NCI-H510A treated with DMSO at 0.1 percent for 48 hours (cell line): ENCODE measurements at regions not wholly inside any gene's neighbourhood (a gene's known extent, or its start where the extent isn't known, plus 50 kb on each side); places are given as distances from the start of the nearest gene placed in this dataset.

Experiments used
- DNase-seq: peaks from one replicate; lab custom pipeline; 2025; lab: John Stamatoyannopoulos, UW

DNA sequence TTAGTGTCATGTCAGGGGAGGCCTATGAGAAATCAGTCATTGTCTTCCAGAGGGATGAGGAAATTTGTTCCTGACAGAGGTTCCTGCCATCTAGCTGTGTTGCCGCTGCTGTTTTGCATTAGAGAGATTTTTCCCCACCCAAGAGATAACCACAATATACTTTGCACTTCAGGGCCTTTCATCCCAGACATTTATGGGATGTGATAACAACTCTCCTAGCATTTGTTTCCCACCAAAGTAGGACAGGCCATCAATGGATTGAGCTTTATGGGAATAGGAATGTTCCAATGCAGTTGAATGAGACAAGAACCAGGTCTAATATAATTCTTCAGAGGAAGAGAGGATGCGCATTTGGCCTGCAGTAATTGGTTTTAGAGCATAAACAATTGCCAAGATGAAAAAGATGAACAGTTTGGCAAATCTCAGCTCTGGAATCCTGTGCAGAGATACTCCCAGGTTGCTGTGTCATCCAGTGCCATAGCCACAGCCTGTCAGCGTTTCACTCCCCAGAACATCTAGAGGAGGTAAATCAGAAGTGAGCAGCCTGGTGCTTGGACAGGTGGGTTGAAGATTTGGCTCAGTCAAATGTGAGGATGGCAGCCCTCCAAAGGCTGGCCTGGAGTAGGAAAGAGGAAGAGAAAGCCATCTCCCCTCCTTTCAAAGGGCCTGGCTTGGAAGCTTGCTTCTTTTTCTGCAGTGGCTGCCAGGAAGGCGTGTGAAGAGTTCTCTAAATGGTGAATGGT lies 93.7 kb upstream of the SETBP1 start:
- DNase-seq = no peak

GRCh38 chr18:44588508-44588907 lies 92.2 kb upstream of the SETBP1 start:
- no peak for DNase-seq

DNA sequence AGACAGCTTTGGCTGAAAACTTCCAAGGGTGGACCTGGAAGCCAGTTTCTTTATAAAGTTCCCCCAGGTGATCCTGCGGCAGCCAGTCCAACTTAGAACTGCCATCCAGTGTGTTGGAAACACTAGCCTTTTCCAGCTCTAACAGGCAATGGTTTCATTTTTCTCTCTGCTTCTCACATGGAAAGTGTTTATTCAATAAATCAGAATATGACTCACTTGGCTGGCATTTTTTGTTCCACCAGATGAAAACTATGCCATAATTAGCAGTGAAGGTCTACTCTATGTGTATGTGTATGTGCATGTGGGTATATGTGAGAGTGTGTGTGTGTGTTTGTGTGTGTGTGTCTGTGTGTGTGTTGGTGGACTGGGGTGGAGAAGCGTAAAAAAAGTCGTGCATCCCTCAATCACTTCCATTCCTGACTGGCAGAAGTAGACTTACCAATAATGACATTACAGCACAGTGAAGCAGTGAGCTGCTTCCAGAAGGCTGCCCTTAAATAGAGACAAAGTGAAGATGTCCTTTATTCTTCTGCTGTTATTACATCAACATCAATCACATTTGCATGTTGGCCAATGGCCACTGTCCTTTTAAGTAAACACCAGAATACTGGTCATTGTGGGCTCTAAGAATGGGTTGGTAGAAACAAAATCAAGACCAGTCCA lies 90.9 kb upstream of the SETBP1 start:
- DNase-seq = no peak

- DNase-seq = no peak
Observed at GRCh38 chr18:44590956-44591670, 89.6 kb upstream of the SETBP1 start.

DNA sequence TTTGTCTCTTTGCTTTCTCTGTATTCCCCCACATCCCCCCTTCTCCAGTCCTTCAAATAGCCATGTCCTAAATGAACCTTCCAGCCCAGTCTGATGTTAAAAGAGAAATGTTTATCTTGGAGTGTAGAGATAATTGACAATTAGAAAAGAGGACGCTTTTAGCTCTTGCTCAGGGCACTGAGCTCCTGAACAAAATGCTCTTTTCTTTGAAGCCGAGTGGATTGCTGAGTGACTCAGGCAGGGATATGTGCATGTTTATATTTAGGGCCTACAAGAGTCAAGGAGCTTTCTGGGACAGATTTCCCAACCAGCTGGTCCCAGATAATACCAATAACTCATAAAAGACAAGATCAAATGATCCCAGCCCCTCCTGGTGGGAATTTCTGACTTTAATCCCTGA lies 88.0 kb upstream of the SETBP1 start:
- DNase-seq = no peak

DNA sequence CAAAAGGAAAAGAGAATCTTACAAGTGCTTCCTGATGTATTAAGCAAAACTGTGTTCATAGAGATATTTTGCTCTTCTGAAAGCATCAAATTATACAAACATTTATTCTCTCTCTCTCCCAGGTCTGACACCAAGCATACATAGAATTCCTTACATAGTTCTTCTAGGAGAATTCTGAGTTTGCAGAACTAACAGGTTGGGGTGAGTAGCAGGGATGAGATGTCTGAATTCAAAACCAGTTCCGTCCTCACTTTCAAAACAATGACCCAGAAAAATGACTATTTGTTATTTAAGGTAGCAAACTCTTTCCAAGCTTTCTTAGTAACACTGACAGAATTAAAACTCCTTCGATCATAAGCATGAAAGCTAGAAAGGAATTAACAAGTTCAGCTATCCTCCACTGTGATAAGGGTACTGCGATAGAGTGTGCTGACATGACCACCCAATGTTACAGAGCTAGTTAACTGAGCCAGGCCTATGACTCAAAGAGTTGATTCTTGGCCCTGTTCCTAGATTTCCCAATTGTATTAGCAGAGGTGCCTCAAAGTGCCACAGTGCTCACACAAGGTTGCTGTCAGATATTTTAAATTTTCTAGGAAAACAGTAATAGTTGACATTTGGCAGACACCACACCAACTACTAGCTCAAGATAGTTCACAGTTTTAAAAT lies 85.8 kb upstream of the SETBP1 start:
- no peak for DNase-seq

GRCh38 chr18:44597797-44598196 lies 82.9 kb upstream of the SETBP1 start:
- DNase-seq = no peak

- no peak for DNase-seq
Observed at GRCh38 chr18:44598514-44598913, 82.2 kb upstream of the SETBP1 start.

- no peak for DNase-seq
Observed at GRCh38 chr18:44599412-44599811, 81.3 kb upstream of the SETBP1 start.

DNA sequence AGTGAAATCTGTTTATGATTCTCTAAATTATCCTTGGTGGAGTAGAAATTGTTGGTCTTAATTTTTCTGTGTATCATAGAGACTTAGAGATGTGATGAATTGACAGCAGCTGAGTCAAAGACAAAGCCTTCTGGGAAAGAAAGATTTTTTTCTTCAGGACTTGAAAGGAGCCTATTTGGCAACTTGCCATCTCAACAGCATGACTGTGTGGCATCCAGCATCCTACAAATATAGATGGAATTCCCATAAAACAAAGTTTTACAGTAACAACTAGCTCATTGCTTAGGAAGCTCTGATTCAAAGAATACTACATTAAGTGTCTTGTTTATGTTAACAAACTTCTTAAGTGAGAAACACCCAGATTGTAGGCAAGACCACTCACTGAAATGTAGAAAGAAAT lies 79.2 kb upstream of the SETBP1 start:
- DNase-seq = no peak

DNA sequence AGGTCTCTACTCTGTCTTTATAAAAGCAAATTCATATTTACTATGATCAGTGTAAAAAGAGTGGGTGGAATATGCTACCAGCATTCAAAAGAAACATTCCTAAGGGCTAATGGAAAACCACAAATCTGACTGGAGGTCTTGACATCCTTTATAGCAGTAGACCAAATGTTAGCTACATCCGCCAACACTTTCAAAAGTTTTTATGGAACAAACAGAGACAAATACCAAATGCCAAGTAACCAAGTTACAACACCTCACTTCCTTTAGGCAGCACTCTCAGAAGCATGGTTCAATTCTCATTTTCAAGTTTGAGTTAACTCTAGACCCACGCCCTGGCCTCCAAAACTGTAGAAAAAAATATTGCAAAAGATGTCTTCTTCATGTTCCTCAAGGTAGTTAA lies 78.3 kb upstream of the SETBP1 start:
- no peak for DNase-seq

GRCh38 chr18:44602845-44603244 lies 77.8 kb upstream of the SETBP1 start:
- DNase-seq = no peak

GRCh38 chr18:44609181-44609941 lies 71.3 kb upstream of the SETBP1 start:
- DNase-seq = no peak

- DNase-seq = no peak
Observed at GRCh38 chr18:44620812-44621211, 59.9 kb upstream of the SETBP1 start.

DNA sequence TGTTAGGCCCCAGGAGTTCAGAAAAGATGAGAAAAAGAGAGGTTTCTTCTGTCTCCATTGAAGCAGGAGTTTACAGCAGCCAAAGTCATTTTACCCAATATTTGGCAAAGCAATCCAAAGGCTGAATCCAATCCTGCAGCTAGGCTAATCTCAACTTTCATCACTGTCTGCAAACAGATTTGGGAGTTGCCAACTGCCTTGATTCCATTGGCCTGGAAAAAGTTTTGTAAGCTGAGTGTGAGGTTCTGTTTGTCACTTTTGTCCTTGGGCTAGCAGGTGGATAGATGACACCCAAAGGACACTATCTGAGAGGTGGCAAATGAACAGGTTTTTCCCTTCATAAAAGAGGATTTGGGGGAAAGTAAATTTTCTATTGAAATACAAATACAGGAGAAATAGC lies 56.6 kb upstream of the SETBP1 start:
- DNase-seq = no peak

DNA sequence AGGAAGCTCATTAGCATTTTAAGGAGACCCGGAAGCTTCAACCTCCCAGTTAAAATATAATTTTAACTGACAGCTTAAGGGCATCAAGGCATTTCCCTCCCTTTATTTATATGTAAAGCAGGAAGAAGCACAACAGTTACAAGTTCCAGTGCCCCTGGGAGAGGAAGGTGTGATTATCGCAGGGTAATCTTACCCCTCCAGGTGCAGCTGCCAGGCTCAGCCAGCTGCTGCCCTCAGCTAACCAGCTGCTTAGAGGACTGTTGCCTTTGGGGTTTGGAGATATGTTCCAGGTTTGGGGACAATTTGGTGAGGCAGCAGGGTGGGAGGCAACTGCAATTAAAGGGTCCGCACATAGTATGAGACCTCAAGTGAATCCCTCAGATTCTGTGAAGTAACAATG lies 55.3 kb upstream of the SETBP1 start:
- peak; percentile 10 for DNase-seq

DNA sequence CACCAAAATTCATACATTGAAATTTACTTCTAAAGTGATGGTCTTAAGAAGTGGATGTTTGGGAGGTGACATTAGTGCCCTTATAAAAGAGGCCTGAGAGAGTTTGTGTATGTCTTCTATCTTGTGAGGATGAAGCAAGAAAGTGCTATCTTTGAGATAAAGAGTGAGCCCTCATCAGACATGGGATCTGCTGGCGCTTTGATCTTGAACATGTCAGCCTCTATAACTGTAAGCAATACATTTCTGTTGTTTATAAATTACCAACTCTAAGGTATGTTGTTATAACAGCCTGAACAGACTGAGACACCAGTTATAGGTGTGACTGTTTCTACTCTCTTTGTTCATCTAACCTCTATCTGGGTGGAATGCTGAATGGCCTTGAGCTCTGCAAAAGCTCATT lies 54.5 kb upstream of the SETBP1 start:
- no peak for DNase-seq

DNA sequence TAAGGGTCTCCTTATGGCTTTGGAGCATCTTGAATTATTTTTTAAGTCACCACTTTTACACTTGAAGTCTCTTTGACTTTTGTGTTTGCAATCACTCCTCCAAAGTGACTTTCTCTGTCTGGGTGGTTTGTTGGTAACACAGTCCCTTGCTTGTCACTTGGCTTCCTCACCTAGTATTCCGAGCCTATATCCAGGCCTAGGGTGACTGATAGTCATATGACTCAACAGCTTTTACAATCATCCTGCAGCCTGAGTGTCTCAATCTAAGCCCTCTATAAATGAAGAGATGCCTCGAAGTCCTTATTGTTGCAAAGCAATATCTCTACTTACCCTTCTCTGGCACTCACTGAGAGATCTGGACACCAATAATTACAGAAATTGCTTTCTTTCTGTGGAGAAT lies 53.9 kb upstream of the SETBP1 start:
- DNase-seq = no peak

- DNase-seq = no peak
Observed at GRCh38 chr18:44627280-44627679, 53.4 kb upstream of the SETBP1 start.

DNA sequence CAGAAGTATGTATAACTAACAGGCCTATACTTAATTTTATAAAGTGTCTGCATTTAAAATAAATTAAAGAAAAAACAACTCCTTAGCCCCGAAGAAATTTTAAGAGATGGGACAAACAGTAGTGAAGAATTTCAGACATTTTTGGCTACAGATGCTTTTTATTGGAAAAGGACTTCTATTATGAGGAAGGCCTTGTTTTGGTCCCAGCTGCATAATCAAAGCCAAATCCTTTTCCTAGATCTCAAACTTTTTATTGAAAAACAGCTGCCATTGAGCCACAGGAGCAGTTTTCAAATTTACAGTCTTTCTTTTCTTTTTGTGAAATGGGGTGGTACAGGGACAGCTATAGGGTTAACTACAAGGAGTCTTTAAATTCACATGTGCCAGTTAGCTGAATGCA lies 51.3 kb upstream of the SETBP1 start:
- no peak for DNase-seq

DNA sequence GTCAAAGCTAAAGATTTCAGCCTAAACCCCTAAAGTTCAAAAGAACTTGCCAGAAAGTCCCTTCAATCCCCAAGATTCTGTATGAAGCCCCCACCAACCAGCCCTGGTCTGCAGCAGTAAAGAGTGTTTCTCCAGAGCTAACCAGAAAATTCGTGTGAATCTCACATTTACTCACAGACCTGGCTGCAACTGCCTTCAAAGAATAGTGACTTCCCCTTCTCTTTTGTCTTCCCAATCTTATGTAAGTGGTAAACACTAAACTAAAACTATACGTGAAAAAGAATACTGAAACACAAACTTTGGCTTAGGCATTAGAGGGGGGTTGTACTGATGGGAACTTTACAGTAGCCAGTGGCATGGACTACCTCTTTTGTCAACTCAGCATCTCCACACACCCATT lies 50.6 kb upstream of the SETBP1 start:
- DNase-seq = no peak
